ENCODE measurements at regions not wholly inside any gene's neighbourhood (a gene's known extent, or its start where the extent isn't known, plus 50 kb on each side); places are given as distances from the start of the nearest gene placed in this dataset.

DNA sequence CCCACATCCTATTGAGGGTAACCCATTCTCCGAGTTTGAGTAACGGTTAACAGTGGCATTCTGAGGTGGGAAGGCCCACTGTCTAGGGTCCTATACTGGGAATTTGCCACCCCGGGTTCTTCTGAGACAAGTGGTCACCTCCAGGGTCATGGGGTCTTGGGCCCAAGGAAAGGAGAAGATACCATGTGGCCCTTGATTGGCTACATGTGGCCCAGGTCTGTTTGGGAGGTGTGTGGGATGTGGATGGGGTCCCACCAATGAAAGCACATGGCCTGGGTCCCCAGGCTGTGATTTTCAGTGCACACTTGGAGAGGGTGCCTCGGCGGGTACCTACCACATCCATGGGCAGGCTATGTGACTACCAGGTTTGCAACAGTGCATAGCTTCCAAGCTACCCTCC is 214.4 kb downstream of the UBE3A start:
- Histone ChIP-seq H2AFZ (ENCODE audit: low read length) (no peak overlapping the region), H3K36me3 (ENCODE audit: insufficient read depth, low read length) (no peaks in the 10 kb centered on the region), H3K4me1 (ENCODE audit: insufficient read depth, low read length) (no peaks in the 10 kb centered on the region), H3K9me3 (ENCODE audit: low read depth, low read length) (no peaks in the 10 kb centered on the region), H3K27ac (ENCODE audit: low read depth, low read length) (no peak overlapping the region), H3K4me2 (ENCODE audit: insufficient read depth, low read length) (no peak overlapping the region), H3K4me3 (ENCODE audit: insufficient read depth, low read length) (no peak overlapping the region), H3K27me3 (ENCODE audit: insufficient read depth, low read length) (no peaks in the 10 kb centered on the region), H3K79me2 (ENCODE audit: insufficient read depth, low read length) (no peaks in the 10 kb centered on the region), H4K20me1 (ENCODE audit: insufficient read depth, low read length) (no peaks in the 10 kb centered on the region)
- no peak for DNase-seq (ENCODE audit: insufficient read length, low spot score, missing footprints)
- TF ChIP-seq, protein P1, sequence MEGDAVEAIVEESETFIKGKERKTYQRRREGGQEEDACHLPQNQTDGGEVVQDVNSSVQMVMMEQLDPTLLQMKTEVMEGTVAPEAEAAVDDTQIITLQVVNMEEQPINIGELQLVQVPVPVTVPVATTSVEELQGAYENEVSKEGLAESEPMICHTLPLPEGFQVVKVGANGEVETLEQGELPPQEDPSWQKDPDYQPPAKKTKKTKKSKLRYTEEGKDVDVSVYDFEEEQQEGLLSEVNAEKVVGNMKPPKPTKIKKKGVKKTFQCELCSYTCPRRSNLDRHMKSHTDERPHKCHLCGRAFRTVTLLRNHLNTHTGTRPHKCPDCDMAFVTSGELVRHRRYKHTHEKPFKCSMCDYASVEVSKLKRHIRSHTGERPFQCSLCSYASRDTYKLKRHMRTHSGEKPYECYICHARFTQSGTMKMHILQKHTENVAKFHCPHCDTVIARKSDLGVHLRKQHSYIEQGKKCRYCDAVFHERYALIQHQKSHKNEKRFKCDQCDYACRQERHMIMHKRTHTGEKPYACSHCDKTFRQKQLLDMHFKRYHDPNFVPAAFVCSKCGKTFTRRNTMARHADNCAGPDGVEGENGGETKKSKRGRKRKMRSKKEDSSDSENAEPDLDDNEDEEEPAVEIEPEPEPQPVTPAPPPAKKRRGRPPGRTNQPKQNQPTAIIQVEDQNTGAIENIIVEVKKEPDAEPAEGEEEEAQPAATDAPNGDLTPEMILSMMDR (IDR thresholded peaks at IDR 0.05; ENCODE audit: extremely low read depth, low read depth, low read length) = no peak

DNA sequence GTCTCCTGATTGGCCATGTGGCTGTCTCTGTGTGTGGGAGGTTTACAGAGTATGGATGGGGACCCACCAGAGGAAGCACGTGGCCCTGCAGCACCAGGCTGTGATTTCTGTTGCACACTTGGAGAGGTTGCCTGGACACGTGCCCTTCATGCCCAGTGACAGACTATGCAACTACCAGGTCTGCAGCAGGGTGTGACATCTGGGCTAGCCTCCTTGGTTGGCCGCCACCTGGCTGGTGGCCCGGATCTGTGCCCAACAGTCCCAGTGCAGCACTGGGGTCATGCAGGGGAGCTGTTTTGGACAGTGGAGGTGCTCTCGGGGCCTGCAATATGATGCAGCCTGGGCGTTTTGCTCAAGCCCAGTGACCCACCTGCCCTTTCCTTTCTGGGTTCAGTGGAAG is 212.5 kb downstream of the UBE3A start:
- H3K4me2 ChIP-seq (ENCODE audit: insufficient read depth, low read length) = no peak overlapping the region
- H3K9me3 ChIP-seq (ENCODE audit: low read depth, low read length) = no peaks in the 10 kb centered on the region
- H3K36me3 ChIP-seq (ENCODE audit: insufficient read depth, low read length) = no peaks in the 10 kb centered on the region
- TF ChIP-seq, protein P1 (IDR thresholded peaks at IDR 0.05; ENCODE audit: extremely low read depth, low read depth, low read length) = no peak
- H4K20me1 ChIP-seq (ENCODE audit: insufficient read depth, low read length) = no peaks in the 10 kb centered on the region
- H3K4me3 ChIP-seq (ENCODE audit: insufficient read depth, low read length) = no peak overlapping the region
- DNase-seq (ENCODE audit: insufficient read length, low spot score, missing footprints) = no peak
- no peaks in the 10 kb centered on the region for H3K79me2 ChIP-seq (ENCODE audit: insufficient read depth, low read length)
- no peak overlapping the region for H2AFZ ChIP-seq (ENCODE audit: low read length)
- H3K27ac ChIP-seq (ENCODE audit: low read depth, low read length) = no peak overlapping the region
- H3K4me1 ChIP-seq (ENCODE audit: insufficient read depth, low read length) = no peaks in the 10 kb centered on the region
- H3K27me3 ChIP-seq (ENCODE audit: insufficient read depth, low read length) = no peaks in the 10 kb centered on the region

DNA sequence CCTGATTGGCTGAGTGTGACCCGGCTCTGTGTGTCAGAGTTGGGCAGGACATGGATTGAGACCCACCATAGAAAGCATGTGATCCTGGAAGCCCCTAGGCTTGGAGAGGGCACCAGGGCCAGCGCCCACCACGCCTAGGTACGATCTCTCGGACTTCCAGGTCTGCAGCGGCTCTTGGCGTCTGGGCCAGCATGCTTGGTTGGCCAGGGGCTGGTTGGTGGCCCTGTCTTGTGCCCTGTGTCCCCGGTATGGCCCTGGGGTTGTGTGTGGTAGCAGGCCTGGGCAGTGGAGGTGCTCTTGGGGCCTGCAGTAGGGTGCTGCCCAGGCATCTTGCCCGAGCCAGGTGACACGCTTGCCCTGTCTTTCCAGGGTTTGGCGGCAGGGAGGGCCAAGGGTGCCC is 210.6 kb downstream of the UBE3A start:
- no peaks in the 10 kb centered on the region for H3K36me3 ChIP-seq (ENCODE audit: insufficient read depth, low read length)
- H3K27me3 ChIP-seq (ENCODE audit: insufficient read depth, low read length) = no peaks in the 10 kb centered on the region
- DNase-seq (ENCODE audit: insufficient read length, low spot score, missing footprints) = no peak
- H3K27ac ChIP-seq (ENCODE audit: low read depth, low read length) = no peak overlapping the region
- H3K9me3 ChIP-seq (ENCODE audit: low read depth, low read length) = no peaks in the 10 kb centered on the region
- no peak overlapping the region for H3K4me3 ChIP-seq (ENCODE audit: insufficient read depth, low read length)
- no peak overlapping the region for H3K4me2 ChIP-seq (ENCODE audit: insufficient read depth, low read length)
- H2AFZ ChIP-seq (ENCODE audit: low read length) = no peak overlapping the region
- no peaks in the 10 kb centered on the region for H3K79me2 ChIP-seq (ENCODE audit: insufficient read depth, low read length)
- H3K4me1 ChIP-seq (ENCODE audit: insufficient read depth, low read length) = no peaks in the 10 kb centered on the region
- TF ChIP-seq, protein P1 (IDR thresholded peaks at IDR 0.05; ENCODE audit: extremely low read depth, low read depth, low read length) = no peak
- no peaks in the 10 kb centered on the region for H4K20me1 ChIP-seq (ENCODE audit: insufficient read depth, low read length)

DNA sequence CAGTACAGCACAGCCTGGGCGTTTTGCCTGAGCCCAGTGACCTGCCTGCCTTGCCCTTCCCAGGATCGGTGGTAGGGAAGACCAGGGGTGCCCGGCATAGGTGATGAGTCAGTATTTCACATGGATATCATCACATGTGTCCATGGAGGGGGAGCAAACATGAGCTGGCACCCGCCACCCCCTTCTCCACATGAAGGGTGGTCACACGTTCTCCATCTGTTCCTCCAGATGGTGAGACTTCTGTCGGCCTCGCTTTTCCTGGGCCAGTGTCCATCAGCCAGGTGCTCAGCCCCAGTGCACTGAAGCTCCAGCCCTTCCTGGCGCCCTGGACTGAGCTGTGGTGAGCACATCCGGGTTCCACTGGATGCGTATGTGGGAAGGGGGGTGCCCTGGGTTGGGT is 208.4 kb downstream of the UBE3A start:
- Histone ChIP-seq H3K4me2 (ENCODE audit: insufficient read depth, low read length) (no peak overlapping the region), H3K27me3 (ENCODE audit: insufficient read depth, low read length) (no peaks in the 10 kb centered on the region), H3K36me3 (ENCODE audit: insufficient read depth, low read length) (no peaks in the 10 kb centered on the region), H3K79me2 (ENCODE audit: insufficient read depth, low read length) (no peaks in the 10 kb centered on the region), H3K4me3 (ENCODE audit: insufficient read depth, low read length) (no peak overlapping the region), H3K4me1 (ENCODE audit: insufficient read depth, low read length) (no peaks in the 10 kb centered on the region), H2AFZ (ENCODE audit: low read length) (no peak overlapping the region), H3K9me3 (ENCODE audit: low read depth, low read length) (no peaks in the 10 kb centered on the region), H4K20me1 (ENCODE audit: insufficient read depth, low read length) (no peaks in the 10 kb centered on the region), H3K27ac (ENCODE audit: low read depth, low read length) (no peak overlapping the region)
- no peak for DNase-seq (ENCODE audit: insufficient read length, low spot score, missing footprints)
- TF ChIP-seq, protein P1 (IDR thresholded peaks at IDR 0.05; ENCODE audit: extremely low read depth, low read depth, low read length) = no peak

Measured in osteoblast (primary cell).